Gastroesophageal sphincter (tissue), 4 donors: ENCODE measurements at regions not wholly inside any gene's neighbourhood (a gene's known extent, or its start where the extent isn't known, plus 50 kb on each side); places are given as distances from the start of the nearest gene placed in this dataset.

Experiments
- ATAC-seq: fragments of 150-250 bp; one replicate; pipeline ENCODE4 v1.9.1; 2016; ENCODE audit warnings: mild to moderate bottlenecking, moderate library complexity
- H3K27ac ChIP-seq, 4 donors: fragments of 200-600 bp; sonication (generic) in 3 of 4; 1 replicate in 3 of 4; 2 replicates in 1 of 4; pipeline ENCODE4 v1.5.1; 2016 to 2019
- H3K27me3 ChIP-seq: fragments of 200-600 bp; sonication (generic); one replicate; pipeline ENCODE4 v1.5.1; 2019
- H3K36me3 ChIP-seq, 2 donors: fragments of 200-600 bp; sonication (generic); one replicate each; pipeline ENCODE4 v1.5.1; 2019; ENCODE audit warnings: control low read depth in 1 of 2
- H3K4me1 ChIP-seq, 3 donors: fragments of 200-600 bp; sonication (generic); 1 replicate in 2 of 3; 2 replicates in 1 of 3; pipeline ENCODE4 v1.5.1; 2016 to 2019; ENCODE audit warnings: control low read depth in 2 of 3
- H3K4me3 ChIP-seq, 2 donors: fragments of 200-600 bp; sonication (generic); one replicate each; pipeline ENCODE4 v1.5.1; 2019; ENCODE audit warnings: mild to moderate bottlenecking in 1 of 2, moderate library complexity in 1 of 2
- H3K9me3 ChIP-seq, 3 donors: fragments of 200-600 bp; sonication (generic); one replicate each; pipeline ENCODE4 v1.5.1; 2017 to 2019; ENCODE audit warnings: control low read depth in 2 of 3
- CTCF ChIP-seq, 4 experiments: fragments of 200-600 bp in 2 of 4; fragments of 450-650 bp in 2 of 4; sonication (generic) in 1 of 4; IDR thresholded peaks; one replicate each; pipeline ENCODE4 v1.5.1; 2017 to 2019; ENCODE audit warnings: antibody characterized with exemption in 4 of 4, mild to moderate bottlenecking in 2 of 4, moderate library complexity in 2 of 4
- EP300 ChIP-seq: sonication (generic); formaldehyde crosslinking; IDR thresholded peaks from one replicate; pipeline ENCODE4 v1.6.1; 2017; ENCODE audit warnings: antibody characterized with exemption, mild to moderate bottlenecking
- POLR2A ChIP-seq, 2 donors: fragments of 450-650 bp; IDR thresholded peaks; one replicate each; pipeline ENCODE4 v1.6.1; 2017; ENCODE audit warnings: antibody characterized with exemption in 2 of 2, mild to moderate bottlenecking in 2 of 2, moderate library complexity in 1 of 2
- POLR2AphosphoS5 ChIP-seq: sonication (generic); formaldehyde crosslinking; IDR thresholded peaks from one replicate; pipeline ENCODE4 v1.6.1; 2017; ENCODE audit warnings: antibody characterized with exemption
- WGBS, 2 donors: methylation state at CpG; one replicate each; pipeline ENCODE4 v1.1.5; 2018; ENCODE audit warnings: low coverage in 1 of 2; 5-methylcytosine and 5-hydroxymethylcytosine counted together

DNA sequence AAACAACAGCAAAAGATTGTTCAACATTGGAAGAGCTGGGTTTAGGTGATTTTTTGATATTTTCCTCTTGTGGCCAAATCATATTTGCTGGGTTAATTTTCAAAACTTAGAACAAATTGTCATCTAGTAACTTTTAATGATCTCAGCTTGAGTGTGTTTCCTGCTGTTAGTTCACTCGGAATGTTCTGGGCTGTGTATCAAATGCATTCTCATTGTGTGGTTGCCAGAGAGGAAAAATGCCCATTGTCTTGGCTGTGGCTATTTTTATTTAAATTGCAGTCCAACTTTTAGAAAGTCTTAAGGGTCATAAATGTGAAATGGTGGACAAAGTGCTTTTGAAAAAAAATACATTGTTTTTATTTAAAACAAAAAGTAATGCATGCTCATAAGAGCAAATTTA lies 542.0 kb downstream of the TNS3 start:
- no peak for ATAC-seq
- H3K36me3 ChIP-seq: no peaks in the 10 kb centered on the region
- no peak overlapping the region for H3K4me3 ChIP-seq
- TF ChIP-seq CTCF (IDR thresholded peaks at IDR 0.05) (no peak), EP300 (no peak), POLR2A (IDR thresholded peaks at IDR 0.05) (no peak), POLR2AphosphoS5 (no peak)
- WGBS, 2 donors: 0% methylated on average over 1 of the region's 1 CpG
- peaks cover 0 to 41% (median 19%) of the 10 kb centered on the region in 3 donors for H3K4me1 ChIP-seq
- H3K9me3 ChIP-seq: no peaks in the 10 kb centered on the region
- no peaks in the 10 kb centered on the region for H3K27me3 ChIP-seq
- peak overlapping the region; percentile 2 to 69 (median 53) for H3K27ac ChIP-seq

DNA sequence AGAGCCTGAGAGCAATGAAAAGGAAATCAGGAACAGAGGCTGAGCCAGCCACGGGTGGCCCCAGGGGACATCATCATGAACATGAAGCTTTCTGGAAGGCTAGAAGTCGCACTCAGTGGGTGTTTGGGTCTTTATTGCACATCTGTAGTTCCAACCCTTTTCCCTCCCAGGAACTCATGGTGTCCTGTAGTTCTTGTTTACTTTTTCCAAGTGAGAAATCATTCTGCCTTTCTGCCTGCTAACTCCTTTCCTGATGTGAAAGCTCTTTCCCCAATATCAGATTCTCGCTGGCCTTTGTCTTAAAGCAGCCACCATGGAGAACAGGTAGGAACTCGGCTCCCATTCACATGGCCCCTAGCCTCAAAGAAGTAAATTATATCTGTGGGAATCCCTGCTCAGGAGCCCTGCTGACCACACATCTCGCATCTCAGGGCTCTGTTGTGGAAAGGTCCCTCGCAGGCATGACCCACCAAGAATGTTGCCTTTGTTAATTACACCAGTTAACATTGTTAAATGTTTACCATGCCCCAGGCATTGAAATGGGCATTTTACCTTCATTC lies 542.7 kb downstream of the TNS3 start:
- WGBS, 2 donors: 60 to 94% methylated on average over 3 to 5 of the region's 6 CpGs
- no peak overlapping the region for H3K4me3 ChIP-seq
- H3K4me1 ChIP-seq: peaks cover 0 to 34% (median 15%) of the 10 kb centered on the region in 3 donors
- no peaks in the 10 kb centered on the region for H3K36me3 ChIP-seq
- TF ChIP-seq POLR2A (IDR thresholded peaks at IDR 0.05) (no peak), EP300 (no peak), CTCF (IDR thresholded peaks at IDR 0.05) (no peak), POLR2AphosphoS5 (no peak)
- ATAC-seq: no peak
- peak overlapping the region; percentile 2 to 69 (median 53) for H3K27ac ChIP-seq
- no peaks in the 10 kb centered on the region for H3K9me3 ChIP-seq
- H3K27me3 ChIP-seq: no peaks in the 10 kb centered on the region

GRCh38 chr7:47038621-47039020 lies 543.3 kb downstream of the TNS3 start:
- Histone ChIP-seq H3K27ac (peak overlapping the region in 3 of 4 donors; percentile 52 to 69 (median 54)), H3K4me3 (no peak overlapping the region), H3K9me3 (no peaks in the 10 kb centered on the region), H3K36me3 (no peaks in the 10 kb centered on the region), H3K4me1 (peaks cover 0 to 32% (median 15%) of the 10 kb centered on the region in 3 donors), H3K27me3 (no peaks in the 10 kb centered on the region)
- WGBS, 2 donors: 80% methylated on average over 1 of the region's 6 CpGs; no CpG with 5 or more reads in 1 of the 2 donors
- ATAC-seq: no peak
- TF ChIP-seq POLR2A (IDR thresholded peaks at IDR 0.05) (no peak), CTCF (IDR thresholded peaks at IDR 0.05) (no peak), EP300 (no peak), POLR2AphosphoS5 (no peak)

DNA sequence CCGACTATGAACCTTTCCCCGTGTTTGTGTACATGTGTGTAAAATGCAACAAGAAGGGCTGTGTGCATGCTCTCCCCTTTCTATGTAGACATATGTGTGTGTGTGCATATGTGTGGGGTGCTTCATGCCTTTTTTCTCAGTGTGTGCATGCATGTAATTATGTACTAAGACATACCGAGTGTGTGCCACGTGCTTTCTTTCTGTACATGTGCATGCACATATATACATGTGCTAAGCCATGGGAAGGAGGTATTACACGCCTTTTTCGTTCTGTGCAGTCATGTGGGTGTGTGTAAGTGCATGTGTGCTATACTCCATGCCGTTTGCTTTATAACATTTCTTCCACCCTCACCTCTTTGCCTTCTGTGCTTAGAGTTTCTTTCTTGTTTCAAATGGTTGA lies 544.3 kb downstream of the TNS3 start:
- TF ChIP-seq POLR2A (IDR thresholded peaks at IDR 0.05) (no peak), EP300 (no peak), POLR2AphosphoS5 (no peak), CTCF (IDR thresholded peaks at IDR 0.05) (no peak)
- no peaks in the 10 kb centered on the region for H3K27me3 ChIP-seq
- H3K4me3 ChIP-seq: no peak overlapping the region
- 85 to 95% methylated on average over 6 to 7 of the region's 7 CpGs for WGBS, 2 donors
- no peaks in the 10 kb centered on the region for H3K36me3 ChIP-seq
- peaks cover 0 to 32% (median 15%) of the 10 kb centered on the region in 3 donors for H3K4me1 ChIP-seq
- ATAC-seq: no peak
- no peak overlapping the region for H3K27ac ChIP-seq
- no peaks in the 10 kb centered on the region for H3K9me3 ChIP-seq

DNA sequence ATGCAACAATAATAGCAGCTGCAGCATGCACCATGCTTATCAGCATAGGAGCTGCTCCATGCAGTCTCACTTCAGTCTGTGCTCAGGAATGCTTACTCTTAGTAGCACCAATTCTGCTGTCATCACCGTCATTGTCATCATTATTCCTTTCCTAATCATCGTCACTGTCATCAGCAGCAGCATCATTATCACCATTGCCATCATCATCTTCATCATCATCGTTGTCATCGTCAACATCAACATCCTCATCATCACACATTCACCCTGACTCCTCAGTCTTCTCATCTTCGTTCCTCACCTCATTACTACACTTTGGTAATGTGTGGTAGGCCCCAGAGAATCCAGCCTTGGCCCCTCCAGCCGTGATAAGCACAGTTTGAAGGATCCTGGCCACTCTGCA lies 545.0 kb downstream of the TNS3 start:
- Histone ChIP-seq H3K4me3 (no peak overlapping the region), H3K27ac (no peak overlapping the region), H3K36me3 (no peaks in the 10 kb centered on the region), H3K9me3 (no peaks in the 10 kb centered on the region), H3K27me3 (no peaks in the 10 kb centered on the region), H3K4me1 (peaks cover 0 to 32% (median 15%) of the 10 kb centered on the region in 3 donors)
- TF ChIP-seq POLR2A (IDR thresholded peaks at IDR 0.05) (no peak), EP300 (no peak), POLR2AphosphoS5 (no peak), CTCF (IDR thresholded peaks at IDR 0.05) (no peak)
- ATAC-seq: no peak
- WGBS, 2 donors: 92 to 98% methylated on average over 4 to 6 of the region's 6 CpGs
